ENCODE measurements at regions not wholly inside any gene's neighbourhood (a gene's known extent, or its start where the extent isn't known, plus 50 kb on each side); places are given as distances from the start of the nearest gene placed in this dataset.

GRCh38 chr6:102670735-102671134 is 1277.2 kb downstream of the GRIK2 start:
- WGBS, 2 experiments (ENCODE audit: insufficient coverage in 1 of 2, insufficient read length in 1 of 2) = 78 to 91% methylated on average over 1 of the region's 1 CpG

GRCh38 chr6:102662851-102663250 is 1269.3 kb downstream of the GRIK2 start:
- DNase-seq = no peak
- Histone ChIP-seq H3K27me3 (ENCODE audit: control insufficient read depth, insufficient read depth, low read length, poor library complexity, severe bottlenecking) (no peaks in the 10 kb centered on the region), H3K4me1 (ENCODE audit: control insufficient read depth, insufficient read depth, low read length) (peaks cover 3% of the 10 kb centered on the region), H3K4me3 (ENCODE audit: low read length) (no peak overlapping the region), H3K9ac (ENCODE audit: extremely low read depth, low read length, poor library complexity, severe bottlenecking) (no peak overlapping the region), H3K36me3 (ENCODE audit: control insufficient read depth, insufficient read depth, low read length) (no peaks in the 10 kb centered on the region), H3K27ac (ENCODE audit: low read depth, low read length) (no peak overlapping the region), H3K9me3 (ENCODE audit: control insufficient read depth, low read length) (no peaks in the 10 kb centered on the region)
- H3K4me1 Mint-ChIP-seq = peaks cover 6% of the 10 kb centered on the region
- TF ChIP-seq CTCF (conservative IDR thresholded peaks at IDR 0.05) = no peak
- no peaks in the 10 kb centered on the region for H3K36me3 Mint-ChIP-seq (ENCODE audit: low read depth)
- no peaks in the 10 kb centered on the region for H3K27me3 Mint-ChIP-seq (ENCODE audit: insufficient read depth)
- no peaks in the 10 kb centered on the region for H3K9me3 Mint-ChIP-seq
- 95% methylated on average over 2 of the region's 3 CpGs; no CpG with 5 or more reads in 1 of the 2 experiments for WGBS, 2 experiments (ENCODE audit: insufficient coverage in 1 of 2, insufficient read length in 1 of 2)
- H3K4me3 Mint-ChIP-seq = no peak overlapping the region
- no peak overlapping the region for H3K27ac Mint-ChIP-seq

More at GRCh38 chr6:102670735-102671134, 1277.2 kb downstream of the GRIK2 start:
- Histone ChIP-seq H3K9ac (ENCODE audit: extremely low read depth, low read length, poor library complexity, severe bottlenecking) (no peak overlapping the region), H3K4me3 (ENCODE audit: low read length) (no peak overlapping the region), H3K36me3 (ENCODE audit: control insufficient read depth, insufficient read depth, low read length) (no peaks in the 10 kb centered on the region), H3K27ac (ENCODE audit: low read depth, low read length) (no peak overlapping the region), H3K4me1 (ENCODE audit: control insufficient read depth, insufficient read depth, low read length) (no peaks in the 10 kb centered on the region), H3K27me3 (ENCODE audit: control insufficient read depth, insufficient read depth, low read length, poor library complexity, severe bottlenecking) (no peaks in the 10 kb centered on the region), H3K9me3 (ENCODE audit: control insufficient read depth, low read length) (no peaks in the 10 kb centered on the region)
- no peak overlapping the region for H3K4me3 Mint-ChIP-seq
- no peak for TF ChIP-seq CTCF (conservative IDR thresholded peaks at IDR 0.05)
- H3K27ac Mint-ChIP-seq = no peak overlapping the region
- H3K27me3 Mint-ChIP-seq (ENCODE audit: insufficient read depth) = no peaks in the 10 kb centered on the region
- no peaks in the 10 kb centered on the region for H3K9me3 Mint-ChIP-seq
- DNase-seq = no peak
- H3K4me1 Mint-ChIP-seq = peaks cover 5% of the 10 kb centered on the region
- H3K36me3 Mint-ChIP-seq (ENCODE audit: low read depth) = no peaks in the 10 kb centered on the region

GRCh38 chr6:102660303-102660702 is 1266.8 kb downstream of the GRIK2 start:
- TF ChIP-seq CTCF (conservative IDR thresholded peaks at IDR 0.05) = no peak
- Histone ChIP-seq H3K9ac (ENCODE audit: extremely low read depth, low read length, poor library complexity, severe bottlenecking) (no peak overlapping the region), H3K36me3 (ENCODE audit: control insufficient read depth, insufficient read depth, low read length) (no peaks in the 10 kb centered on the region), H3K27ac (ENCODE audit: low read depth, low read length) (no peak overlapping the region), H3K27me3 (ENCODE audit: control insufficient read depth, insufficient read depth, low read length, poor library complexity, severe bottlenecking) (no peaks in the 10 kb centered on the region), H3K9me3 (ENCODE audit: control insufficient read depth, low read length) (no peaks in the 10 kb centered on the region), H3K4me3 (ENCODE audit: low read length) (no peak overlapping the region), H3K4me1 (ENCODE audit: control insufficient read depth, insufficient read depth, low read length) (peaks cover 3% of the 10 kb centered on the region)
- Mint-ChIP-seq H3K36me3 (ENCODE audit: low read depth) (no peaks in the 10 kb centered on the region), H3K9me3 (no peaks in the 10 kb centered on the region), H3K4me1 (peaks cover 6% of the 10 kb centered on the region), H3K27me3 (ENCODE audit: insufficient read depth) (no peaks in the 10 kb centered on the region), H3K27ac (no peak overlapping the region), H3K4me3 (no peak overlapping the region)
- no peak for DNase-seq
- 86 to 90% methylated on average over 2 to 5 of the region's 5 CpGs for WGBS, 2 experiments (ENCODE audit: insufficient coverage in 1 of 2, insufficient read length in 1 of 2)
